Trophoblast cell (in vitro differentiated cells and primary cell): ENCODE measurements at regions not wholly inside any gene's neighbourhood (a gene's known extent, or its start where the extent isn't known, plus 50 kb on each side); places are given as distances from the start of the nearest gene placed in this dataset.
"Not testable (repeated sequence)": the region's sequence is repeated elsewhere in the genome, so short reads cannot be mapped to it uniquely, and the experiment has no call there.

Experiments
- DNase-seq, 2 donors: peaks; one replicate each; pipeline ENCODE4 v3.0.0-alpha.2; 2016
- H2AFZ ChIP-seq: 2 replicates; pipeline ENCODE4 v1.6.1; 2013; ENCODE audit warnings: low read length, moderate library complexity, mild to moderate bottlenecking; ENCODE audit not compliant: insufficient read depth, poor library complexity
- H2AK5ac ChIP-seq: 2 replicates; pipeline ENCODE4 v1.6.1; 2013; ENCODE audit warnings: mild to moderate bottlenecking, low read length
- H2BK120ac ChIP-seq: 2 replicates; pipeline ENCODE4 v1.6.1; 2013; ENCODE audit warnings: low read length, mild to moderate bottlenecking, moderate library complexity; ENCODE audit not compliant: insufficient read depth, poor library complexity
- H2BK12ac ChIP-seq: 2 replicates; pipeline ENCODE4 v1.6.1; 2013; ENCODE audit warnings: mild to moderate bottlenecking, low read length, moderate library complexity
- H2BK5ac ChIP-seq: 2 replicates; pipeline ENCODE4 v1.6.1; 2013; ENCODE audit warnings: low read length, low read depth, moderate library complexity, mild to moderate bottlenecking; ENCODE audit not compliant: poor library complexity
- H3K14ac ChIP-seq: 2 replicates; pipeline ENCODE4 v1.6.1; 2013; ENCODE audit warnings: mild to moderate bottlenecking, low read length
- H3K18ac ChIP-seq: 2 replicates; pipeline ENCODE4 v1.6.1; 2013; ENCODE audit warnings: mild to moderate bottlenecking, low read length
- H3K23ac ChIP-seq: 2 replicates; pipeline ENCODE4 v1.6.1; 2013; ENCODE audit warnings: low read length
- H3K27ac ChIP-seq: 2 replicates; pipeline ENCODE4 v1.5.1; 2013; ENCODE audit warnings: low read depth, mild to moderate bottlenecking, inconsistent platforms, low read length, moderate library complexity
- H3K27me3 ChIP-seq: 2 replicates; pipeline ENCODE4 v1.6.1; 2013; ENCODE audit warnings: inconsistent platforms, mild to moderate bottlenecking, low read length, moderate library complexity; ENCODE audit not compliant: insufficient read depth
- H3K36me3 ChIP-seq, 2 experiments: 1 replicate in 1 of 2; 2 replicates in 1 of 2; pipeline ENCODE4 v1.6.1; 2013; ENCODE audit warnings: low read length in 2 of 2, mild to moderate bottlenecking in 2 of 2, moderate library complexity in 1 of 2; ENCODE audit not compliant: insufficient read depth in 2 of 2, control insufficient read depth in 1 of 2
- H3K4ac ChIP-seq: 2 replicates; pipeline ENCODE4 v1.6.1; 2013; ENCODE audit warnings: low read depth, mild to moderate bottlenecking, low read length, moderate library complexity
- H3K4me1 ChIP-seq, 2 experiments: 1 replicate in 1 of 2; 2 replicates in 1 of 2; pipeline ENCODE4 v1.6.1; 2013; ENCODE audit warnings: low read length in 2 of 2, mild to moderate bottlenecking in 2 of 2, moderate library complexity in 1 of 2; ENCODE audit not compliant: insufficient read depth in 2 of 2, control insufficient read depth in 1 of 2
- H3K4me2 ChIP-seq: 2 replicates; pipeline ENCODE4 v1.6.1; 2013; ENCODE audit warnings: inconsistent platforms, mild to moderate bottlenecking, low read length, moderate library complexity
- H3K4me3 ChIP-seq: 2 replicates; pipeline ENCODE4 v1.5.1; 2013; ENCODE audit warnings: mild to moderate bottlenecking, low read depth, low read length, inconsistent platforms
- H3K79me1 ChIP-seq: one replicate; pipeline ENCODE4 v1.6.1; 2013; ENCODE audit warnings: low read length
- H3K79me2 ChIP-seq: 2 replicates; pipeline ENCODE4 v1.6.1; 2013; ENCODE audit warnings: low read length, mild to moderate bottlenecking; ENCODE audit not compliant: control insufficient read depth, insufficient read depth, poor library complexity
- H3K9ac ChIP-seq: 2 replicates; pipeline ENCODE4 v1.6.1; 2013; ENCODE audit warnings: mild to moderate bottlenecking, low read length
- H3K9me3 ChIP-seq: 2 replicates; pipeline ENCODE4 v1.6.1; 2013; ENCODE audit warnings: low read depth, mild to moderate bottlenecking, control low read depth, inconsistent platforms, low read length; ENCODE audit not compliant: insufficient read depth
- H4K12ac ChIP-seq: 2 replicates; pipeline ENCODE4 v1.6.1; 2013; ENCODE audit warnings: low read depth, mild to moderate bottlenecking, low read length, moderate library complexity
- H4K8ac ChIP-seq: 2 replicates; pipeline ENCODE4 v1.6.1; 2013; ENCODE audit warnings: low read depth, mild to moderate bottlenecking, low read length, moderate library complexity
- H4K91ac ChIP-seq: one replicate; pipeline ENCODE4 v1.6.1; 2013; ENCODE audit warnings: low read depth, mild to moderate bottlenecking, low read length, moderate library complexity
- WGBS: extraction: QIAGEN DNeasy Blood & Tissue Kit; methylation state at CpG from one replicate; pipeline ENCODE4 v1.1.7; 2013; ENCODE audit warnings: missing lambda C conversion rate; ENCODE audit not compliant: insufficient read length, insufficient coverage; ENCODE audit errors: extremely low coverage; 5-methylcytosine and 5-hydroxymethylcytosine counted together

DNA sequence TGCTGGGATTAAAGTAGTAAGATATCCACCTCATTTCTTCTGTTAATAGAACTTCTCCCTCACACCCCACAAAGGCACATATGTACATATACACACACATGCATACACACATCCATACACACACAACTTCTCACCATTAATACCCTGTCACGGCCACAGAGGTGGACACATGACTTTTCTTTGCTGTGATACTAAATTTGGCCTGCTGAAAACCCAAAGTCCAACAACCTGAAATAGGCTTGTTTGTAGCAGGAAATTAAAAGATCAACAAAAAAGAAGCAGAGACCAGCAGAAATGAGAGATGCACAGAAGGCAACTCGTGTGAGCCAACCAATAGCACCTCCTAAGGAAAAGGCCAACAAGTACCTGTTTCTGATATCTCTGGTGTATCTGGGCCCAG is 128.7 kb upstream of the PCGF5 start:
- no peak overlapping the region for H4K91ac ChIP-seq
- no CpG with 5 or more reads among the region's 2 CpGs for WGBS
- no peak overlapping the region for H3K4me3 ChIP-seq
- no peak overlapping the region for H4K12ac ChIP-seq
- no peak for DNase-seq
- H2AK5ac ChIP-seq: no peak overlapping the region
- no peak overlapping the region for H3K27ac ChIP-seq
- H3K4ac ChIP-seq: no peak overlapping the region
- H3K79me1 ChIP-seq: no peaks in the 10 kb centered on the region
- H2AFZ ChIP-seq: no peak overlapping the region
- no peak overlapping the region for H2BK12ac ChIP-seq
- H2BK120ac ChIP-seq: no peak overlapping the region
- peaks cover 4% of the 10 kb centered on the region for H3K9me3 ChIP-seq
- H3K4me1 ChIP-seq: no peaks in the 10 kb centered on the region
- no peak overlapping the region for H4K8ac ChIP-seq
- H2BK5ac ChIP-seq: no peak overlapping the region
- H3K27me3 ChIP-seq: no peaks in the 10 kb centered on the region
- no peak overlapping the region for H3K14ac ChIP-seq
- no peak overlapping the region for H3K4me2 ChIP-seq
- H3K36me3 ChIP-seq: no peaks in the 10 kb centered on the region
- H3K79me2 ChIP-seq: no peaks in the 10 kb centered on the region
- H3K23ac ChIP-seq: no peak overlapping the region
- no peak overlapping the region for H3K9ac ChIP-seq
- H3K18ac ChIP-seq: no peak overlapping the region

DNA sequence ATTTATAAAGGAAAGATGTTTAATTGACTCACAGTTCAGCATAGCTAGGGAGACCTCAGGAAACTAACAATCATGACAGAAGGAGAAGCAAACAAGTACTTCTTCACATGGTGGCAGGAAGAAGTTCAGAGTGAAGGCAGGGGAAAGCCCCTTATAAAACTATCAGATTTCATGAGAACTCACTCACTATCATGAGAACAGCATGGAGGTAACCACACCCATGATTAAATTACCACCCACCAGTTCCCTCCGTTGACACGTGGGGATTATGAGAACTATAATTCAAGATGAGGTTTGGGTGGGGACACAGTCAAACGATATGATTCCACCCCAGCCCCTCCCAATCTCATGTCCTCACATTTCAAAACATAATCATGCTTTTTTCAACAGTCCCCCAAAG is 124.2 kb upstream of the PCGF5 start:
- Histone ChIP-seq H2AK5ac (no peak overlapping the region), H4K8ac (no peak overlapping the region), H3K14ac (no peak overlapping the region), H3K4me3 (no peak overlapping the region), H4K12ac (no peak overlapping the region), H3K27me3 (no peaks in the 10 kb centered on the region), H3K4ac (no peak overlapping the region), H3K79me1 (no peaks in the 10 kb centered on the region), H3K79me2 (no peaks in the 10 kb centered on the region), H3K9ac (no peak overlapping the region), H2BK5ac (no peak overlapping the region), H2AFZ (no peak overlapping the region), H3K36me3 (no peaks in the 10 kb centered on the region), H3K27ac (no peak overlapping the region), H3K4me2 (no peak overlapping the region), H3K23ac (no peak overlapping the region), H2BK120ac (no peak overlapping the region), H3K9me3 (peaks cover 7% of the 10 kb centered on the region), H3K4me1 (no peaks in the 10 kb centered on the region), H3K18ac (no peak overlapping the region), H4K91ac (no peak overlapping the region), H2BK12ac (no peak overlapping the region)
- WGBS: no CpG with 5 or more reads among the region's 3 CpGs
- DNase-seq: no peak

DNA sequence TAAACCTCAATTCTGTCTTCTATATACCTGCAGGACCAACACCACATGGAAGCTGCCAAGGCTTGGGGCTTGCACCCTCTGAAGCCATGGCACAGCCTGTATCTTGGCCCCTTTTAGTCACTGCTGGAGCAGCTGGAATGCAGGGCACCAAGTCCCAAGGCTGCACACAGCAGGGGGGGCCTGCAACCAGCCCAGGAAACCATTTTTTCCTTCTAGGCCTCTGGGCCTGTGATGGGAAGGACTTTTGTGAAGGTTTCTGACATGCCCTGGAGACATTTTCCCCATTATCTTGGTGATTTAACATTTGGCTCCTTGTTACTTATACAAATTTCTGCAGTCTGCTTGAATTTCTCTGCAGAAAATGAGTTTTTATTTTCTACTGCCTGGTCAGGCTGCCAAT is 123.2 kb upstream of the PCGF5 start:
- Histone ChIP-seq H4K91ac (no peak overlapping the region), H3K4ac (no peak overlapping the region), H3K79me1 (no peaks in the 10 kb centered on the region), H3K14ac (no peak overlapping the region), H3K4me3 (no peak overlapping the region), H3K9me3 (peaks cover 7% of the 10 kb centered on the region), H3K27me3 (no peaks in the 10 kb centered on the region), H4K12ac (no peak overlapping the region), H3K4me1 (no peaks in the 10 kb centered on the region), H2BK5ac (no peak overlapping the region), H3K23ac (no peak overlapping the region), H3K18ac (no peak overlapping the region), H4K8ac (no peak overlapping the region), H3K4me2 (no peak overlapping the region), H3K9ac (no peak overlapping the region), H2AK5ac (no peak overlapping the region), H3K36me3 (no peaks in the 10 kb centered on the region), H3K27ac (no peak overlapping the region), H3K79me2 (no peaks in the 10 kb centered on the region), H2BK12ac (no peak overlapping the region), H2AFZ (no peak overlapping the region), H2BK120ac (no peak overlapping the region)
- DNase-seq: no peak

DNA sequence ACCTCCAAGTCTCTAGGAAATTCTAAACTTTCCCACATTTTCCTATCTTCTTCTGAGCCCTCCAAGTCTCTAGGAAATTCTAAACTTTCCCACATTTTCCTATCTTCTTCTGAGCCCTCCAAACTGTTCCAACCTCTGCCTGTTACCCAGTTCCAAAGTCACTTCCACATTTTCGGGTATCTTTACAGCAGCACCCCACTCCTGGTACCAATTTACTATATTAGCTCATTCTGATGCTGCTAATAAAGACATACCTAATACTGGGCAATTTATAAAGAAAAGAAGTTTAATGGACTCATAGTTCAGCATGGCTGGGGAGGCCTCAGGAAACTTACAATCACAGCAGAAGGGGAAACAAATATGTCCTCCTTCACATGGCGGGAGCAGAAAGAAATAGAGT is 122.4 kb upstream of the PCGF5 start:
- not testable (repeated sequence) for H3K14ac ChIP-seq, H3K27me3 ChIP-seq, H2BK120ac ChIP-seq, H3K23ac ChIP-seq, H4K12ac ChIP-seq, H3K79me2 ChIP-seq, H3K27ac ChIP-seq, H2BK5ac ChIP-seq, DNase-seq, H3K4me3 ChIP-seq, H4K8ac ChIP-seq, H4K91ac ChIP-seq, H3K18ac ChIP-seq, H3K36me3 ChIP-seq, H3K79me1 ChIP-seq, H2AK5ac ChIP-seq, H3K9ac ChIP-seq, H2AFZ ChIP-seq, H3K4me1 ChIP-seq, H3K9me3 ChIP-seq, H2BK12ac ChIP-seq, H3K4ac ChIP-seq, H3K4me2 ChIP-seq
- no CpG with 5 or more reads among the region's 2 CpGs for WGBS
